GM15510 (cell line): ENCODE measurements at regions not wholly inside any gene's neighbourhood (a gene's known extent, or its start where the extent isn't known, plus 50 kb on each side); places are given as distances from the start of the nearest gene placed in this dataset.

Source experiments
- POLR2A ChIP-seq: IDR thresholded peaks from 3 replicates; pipeline ENCODE4 v1.6.1; 2011; ENCODE audit warnings: borderline replicate concordance; ENCODE audit not compliant: insufficient read length; ENCODE audit errors: extremely low read depth

GRCh38 chr12:65619018-65619417 lies 205.3 kb upstream of the HMGA2 start:
- TF ChIP-seq POLR2A: no peak

GRCh38 chr12:65620046-65620445 lies 204.2 kb upstream of the HMGA2 start:
- TF ChIP-seq POLR2A: no peak

GRCh38 chr12:65622056-65622455 lies 202.2 kb upstream of the HMGA2 start:
- TF ChIP-seq POLR2A: no peak

- TF ChIP-seq POLR2A: no peak
These were observed 200.8 kb upstream of the HMGA2 start for GRCh38 chr12:65623507-65623906.

GRCh38 chr12:65624554-65625086 lies 199.7 kb upstream of the HMGA2 start:
- TF ChIP-seq POLR2A: no peak

- no peak for TF ChIP-seq POLR2A
These were observed 196.2 kb upstream of the HMGA2 start for GRCh38 chr12:65628061-65628460.

GRCh38 chr12:65630555-65630954 lies 193.7 kb upstream of the HMGA2 start:
- TF ChIP-seq POLR2A: no peak

- TF ChIP-seq POLR2A: no peak
These were observed 192.6 kb upstream of the HMGA2 start for GRCh38 chr12:65631621-65632111.

- TF ChIP-seq POLR2A: no peak
These were observed 192.0 kb upstream of the HMGA2 start for GRCh38 chr12:65632131-65632855.

GRCh38 chr12:65634061-65634460 lies 190.2 kb upstream of the HMGA2 start:
- no peak for TF ChIP-seq POLR2A

GRCh38 chr12:65634626-65635331 lies 189.5 kb upstream of the HMGA2 start:
- no peak for TF ChIP-seq POLR2A

- TF ChIP-seq POLR2A: no peak
These were observed 187.8 kb upstream of the HMGA2 start for GRCh38 chr12:65636436-65636835.

GRCh38 chr12:65637150-65637549 lies 187.1 kb upstream of the HMGA2 start:
- TF ChIP-seq POLR2A: no peak

- no peak for TF ChIP-seq POLR2A
These were observed 186.5 kb upstream of the HMGA2 start for GRCh38 chr12:65637774-65638173.

GRCh38 chr12:65638324-65638723 lies 186.0 kb upstream of the HMGA2 start:
- TF ChIP-seq POLR2A: no peak

- TF ChIP-seq POLR2A: no peak
These were observed 183.8 kb upstream of the HMGA2 start for GRCh38 chr12:65640489-65640901.
